ENCODE measurements at regions not wholly inside any gene's neighbourhood (a gene's known extent, or its start where the extent isn't known, plus 50 kb on each side); places are given as distances from the start of the nearest gene placed in this dataset.

GRCh38 chrX:6959006-6959405 is 188.5 kb upstream of the STS start:
- TF ChIP-seq CTCF (IDR thresholded peaks at IDR 0.05) (no peak), EZH2 (IDR thresholded peaks at IDR 0.05; ENCODE audit: borderline replicate concordance, insufficient read depth, low read depth, low read length, poor library complexity, severe bottlenecking) (no peak)

Measured in B cell (primary cell).